H1 (cell line): ENCODE measurements at regions not wholly inside any gene's neighbourhood (a gene's known extent, or its start where the extent isn't known, plus 50 kb on each side); places are given as distances from the start of the nearest gene placed in this dataset.

Experiments used
- EZH2 ChIP-seq: fragments of 200-600 bp; sonication (generic); IDR thresholded peaks from 2 replicates; pipeline ENCODE4 v1.7.1; 2012; ENCODE audit warnings: low read depth, mild to moderate bottlenecking, moderate library complexity, low read length, inconsistent platforms; ENCODE audit not compliant: severe bottlenecking
- GTF2F1 ChIP-seq: IDR thresholded peaks from 2 replicates; pipeline ENCODE4 v1.6.1; 2012; ENCODE audit warnings: low read depth, low read length, improper control_type of control experiment, borderline replicate concordance
- JUND ChIP-seq: IDR thresholded peaks from 2 replicates; pipeline ENCODE4 v1.6.1; 2011; ENCODE audit warnings: mild to moderate bottlenecking, improper control_type of control experiment, low read length
- KDM1A ChIP-seq: fragments of 200-600, 300-600 bp; sonication (generic); IDR thresholded peaks from 2 replicates; pipeline ENCODE4 v1.7.1; 2016; ENCODE audit warnings: mild to moderate bottlenecking, low read length, borderline replicate concordance
- RXRA ChIP-seq: IDR thresholded peaks from 2 replicates; pipeline ENCODE4 v1.6.1; 2011; ENCODE audit warnings: low read depth, mild to moderate bottlenecking, low read length, moderate library complexity; ENCODE audit not compliant: insufficient read depth
- TF ChIP-seq, protein P1 (sequence below): fragments of 300-600 bp; sonication (generic); IDR thresholded peaks from 2 replicates; pipeline ENCODE4 v1.7.1; 2012; ENCODE audit warnings: low read length, moderate library complexity, mild to moderate bottlenecking, inconsistent platforms; ENCODE audit not compliant: insufficient replicate concordance
- TF ChIP-seq, protein P2 (sequence below), 3 experiments: IDR thresholded peaks; 1 replicate in 2 of 3; 2 replicates in 1 of 3; pipeline versions ENCODE4 v1.5.1 to v1.6.1; 2011; ENCODE audit warnings: low read length in 3 of 3, mild to moderate bottlenecking in 3 of 3, inconsistent platforms in 2 of 3, low read depth in 1 of 3, moderate library complexity in 1 of 3; ENCODE audit not compliant: insufficient read depth in 1 of 3; ENCODE audit errors: control extremely low read depth in 1 of 3

DNA sequence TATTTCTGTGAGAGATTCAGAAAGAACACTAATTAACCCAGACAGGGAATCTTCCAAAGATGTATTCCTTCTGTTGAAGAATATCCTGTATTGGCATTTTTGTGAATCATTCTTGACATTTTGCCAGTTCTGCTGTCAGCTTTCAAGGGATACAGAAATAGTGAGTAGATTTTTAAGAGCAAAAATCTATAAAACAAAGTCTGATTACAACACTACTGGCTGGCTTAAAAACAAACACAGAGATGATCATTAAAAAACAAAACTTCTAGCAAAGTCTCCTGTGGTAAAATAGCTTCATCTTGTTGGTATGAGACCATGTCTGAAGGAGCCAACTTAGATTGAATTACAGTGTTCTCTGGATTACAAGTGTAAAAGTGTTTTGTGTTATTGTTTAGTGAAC lies 866.3 kb upstream of the KLHL29 start (continued):
- TF ChIP-seq, protein P1, sequence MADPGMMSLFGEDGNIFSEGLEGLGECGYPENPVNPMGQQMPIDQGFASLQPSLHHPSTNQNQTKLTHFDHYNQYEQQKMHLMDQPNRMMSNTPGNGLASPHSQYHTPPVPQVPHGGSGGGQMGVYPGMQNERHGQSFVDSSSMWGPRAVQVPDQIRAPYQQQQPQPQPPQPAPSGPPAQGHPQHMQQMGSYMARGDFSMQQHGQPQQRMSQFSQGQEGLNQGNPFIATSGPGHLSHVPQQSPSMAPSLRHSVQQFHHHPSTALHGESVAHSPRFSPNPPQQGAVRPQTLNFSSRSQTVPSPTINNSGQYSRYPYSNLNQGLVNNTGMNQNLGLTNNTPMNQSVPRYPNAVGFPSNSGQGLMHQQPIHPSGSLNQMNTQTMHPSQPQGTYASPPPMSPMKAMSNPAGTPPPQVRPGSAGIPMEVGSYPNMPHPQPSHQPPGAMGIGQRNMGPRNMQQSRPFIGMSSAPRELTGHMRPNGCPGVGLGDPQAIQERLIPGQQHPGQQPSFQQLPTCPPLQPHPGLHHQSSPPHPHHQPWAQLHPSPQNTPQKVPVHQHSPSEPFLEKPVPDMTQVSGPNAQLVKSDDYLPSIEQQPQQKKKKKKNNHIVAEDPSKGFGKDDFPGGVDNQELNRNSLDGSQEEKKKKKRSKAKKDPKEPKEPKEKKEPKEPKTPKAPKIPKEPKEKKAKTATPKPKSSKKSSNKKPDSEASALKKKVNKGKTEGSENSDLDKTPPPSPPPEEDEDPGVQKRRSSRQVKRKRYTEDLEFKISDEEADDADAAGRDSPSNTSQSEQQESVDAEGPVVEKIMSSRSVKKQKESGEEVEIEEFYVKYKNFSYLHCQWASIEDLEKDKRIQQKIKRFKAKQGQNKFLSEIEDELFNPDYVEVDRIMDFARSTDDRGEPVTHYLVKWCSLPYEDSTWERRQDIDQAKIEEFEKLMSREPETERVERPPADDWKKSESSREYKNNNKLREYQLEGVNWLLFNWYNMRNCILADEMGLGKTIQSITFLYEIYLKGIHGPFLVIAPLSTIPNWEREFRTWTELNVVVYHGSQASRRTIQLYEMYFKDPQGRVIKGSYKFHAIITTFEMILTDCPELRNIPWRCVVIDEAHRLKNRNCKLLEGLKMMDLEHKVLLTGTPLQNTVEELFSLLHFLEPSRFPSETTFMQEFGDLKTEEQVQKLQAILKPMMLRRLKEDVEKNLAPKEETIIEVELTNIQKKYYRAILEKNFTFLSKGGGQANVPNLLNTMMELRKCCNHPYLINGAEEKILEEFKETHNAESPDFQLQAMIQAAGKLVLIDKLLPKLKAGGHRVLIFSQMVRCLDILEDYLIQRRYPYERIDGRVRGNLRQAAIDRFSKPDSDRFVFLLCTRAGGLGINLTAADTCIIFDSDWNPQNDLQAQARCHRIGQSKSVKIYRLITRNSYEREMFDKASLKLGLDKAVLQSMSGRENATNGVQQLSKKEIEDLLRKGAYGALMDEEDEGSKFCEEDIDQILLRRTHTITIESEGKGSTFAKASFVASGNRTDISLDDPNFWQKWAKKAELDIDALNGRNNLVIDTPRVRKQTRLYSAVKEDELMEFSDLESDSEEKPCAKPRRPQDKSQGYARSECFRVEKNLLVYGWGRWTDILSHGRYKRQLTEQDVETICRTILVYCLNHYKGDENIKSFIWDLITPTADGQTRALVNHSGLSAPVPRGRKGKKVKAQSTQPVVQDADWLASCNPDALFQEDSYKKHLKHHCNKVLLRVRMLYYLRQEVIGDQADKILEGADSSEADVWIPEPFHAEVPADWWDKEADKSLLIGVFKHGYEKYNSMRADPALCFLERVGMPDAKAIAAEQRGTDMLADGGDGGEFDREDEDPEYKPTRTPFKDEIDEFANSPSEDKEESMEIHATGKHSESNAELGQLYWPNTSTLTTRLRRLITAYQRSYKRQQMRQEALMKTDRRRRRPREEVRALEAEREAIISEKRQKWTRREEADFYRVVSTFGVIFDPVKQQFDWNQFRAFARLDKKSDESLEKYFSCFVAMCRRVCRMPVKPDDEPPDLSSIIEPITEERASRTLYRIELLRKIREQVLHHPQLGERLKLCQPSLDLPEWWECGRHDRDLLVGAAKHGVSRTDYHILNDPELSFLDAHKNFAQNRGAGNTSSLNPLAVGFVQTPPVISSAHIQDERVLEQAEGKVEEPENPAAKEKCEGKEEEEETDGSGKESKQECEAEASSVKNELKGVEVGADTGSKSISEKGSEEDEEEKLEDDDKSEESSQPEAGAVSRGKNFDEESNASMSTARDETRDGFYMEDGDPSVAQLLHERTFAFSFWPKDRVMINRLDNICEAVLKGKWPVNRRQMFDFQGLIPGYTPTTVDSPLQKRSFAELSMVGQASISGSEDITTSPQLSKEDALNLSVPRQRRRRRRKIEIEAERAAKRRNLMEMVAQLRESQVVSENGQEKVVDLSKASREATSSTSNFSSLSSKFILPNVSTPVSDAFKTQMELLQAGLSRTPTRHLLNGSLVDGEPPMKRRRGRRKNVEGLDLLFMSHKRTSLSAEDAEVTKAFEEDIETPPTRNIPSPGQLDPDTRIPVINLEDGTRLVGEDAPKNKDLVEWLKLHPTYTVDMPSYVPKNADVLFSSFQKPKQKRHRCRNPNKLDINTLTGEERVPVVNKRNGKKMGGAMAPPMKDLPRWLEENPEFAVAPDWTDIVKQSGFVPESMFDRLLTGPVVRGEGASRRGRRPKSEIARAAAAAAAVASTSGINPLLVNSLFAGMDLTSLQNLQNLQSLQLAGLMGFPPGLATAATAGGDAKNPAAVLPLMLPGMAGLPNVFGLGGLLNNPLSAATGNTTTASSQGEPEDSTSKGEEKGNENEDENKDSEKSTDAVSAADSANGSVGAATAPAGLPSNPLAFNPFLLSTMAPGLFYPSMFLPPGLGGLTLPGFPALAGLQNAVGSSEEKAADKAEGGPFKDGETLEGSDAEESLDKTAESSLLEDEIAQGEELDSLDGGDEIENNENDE, result no peak
- TF ChIP-seq EZH2, result no peak
- TF ChIP-seq RXRA, result no peak
- TF ChIP-seq, protein P2, sequence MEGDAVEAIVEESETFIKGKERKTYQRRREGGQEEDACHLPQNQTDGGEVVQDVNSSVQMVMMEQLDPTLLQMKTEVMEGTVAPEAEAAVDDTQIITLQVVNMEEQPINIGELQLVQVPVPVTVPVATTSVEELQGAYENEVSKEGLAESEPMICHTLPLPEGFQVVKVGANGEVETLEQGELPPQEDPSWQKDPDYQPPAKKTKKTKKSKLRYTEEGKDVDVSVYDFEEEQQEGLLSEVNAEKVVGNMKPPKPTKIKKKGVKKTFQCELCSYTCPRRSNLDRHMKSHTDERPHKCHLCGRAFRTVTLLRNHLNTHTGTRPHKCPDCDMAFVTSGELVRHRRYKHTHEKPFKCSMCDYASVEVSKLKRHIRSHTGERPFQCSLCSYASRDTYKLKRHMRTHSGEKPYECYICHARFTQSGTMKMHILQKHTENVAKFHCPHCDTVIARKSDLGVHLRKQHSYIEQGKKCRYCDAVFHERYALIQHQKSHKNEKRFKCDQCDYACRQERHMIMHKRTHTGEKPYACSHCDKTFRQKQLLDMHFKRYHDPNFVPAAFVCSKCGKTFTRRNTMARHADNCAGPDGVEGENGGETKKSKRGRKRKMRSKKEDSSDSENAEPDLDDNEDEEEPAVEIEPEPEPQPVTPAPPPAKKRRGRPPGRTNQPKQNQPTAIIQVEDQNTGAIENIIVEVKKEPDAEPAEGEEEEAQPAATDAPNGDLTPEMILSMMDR (IDR thresholded peaks at IDR 0.05; ENCODE audit: control extremely low read depth in 1 of 3, insufficient read depth in 1 of 3, low read depth in 1 of 3, low read length in 3 of 3), result no peak
- TF ChIP-seq KDM1A, result no peak
- TF ChIP-seq JUND, result no peak
- TF ChIP-seq GTF2F1, result no peak
